Right lung (tissue), 2 donors: ENCODE measurements at regions not wholly inside any gene's neighbourhood (a gene's known extent, or its start where the extent isn't known, plus 50 kb on each side); places are given as distances from the start of the nearest gene placed in this dataset.

ENCODE experiments used
- DNase-seq, 2 donors: peaks; one replicate each; pipeline ENCODE4 v3.0.0-alpha.2; 2013

DNA sequence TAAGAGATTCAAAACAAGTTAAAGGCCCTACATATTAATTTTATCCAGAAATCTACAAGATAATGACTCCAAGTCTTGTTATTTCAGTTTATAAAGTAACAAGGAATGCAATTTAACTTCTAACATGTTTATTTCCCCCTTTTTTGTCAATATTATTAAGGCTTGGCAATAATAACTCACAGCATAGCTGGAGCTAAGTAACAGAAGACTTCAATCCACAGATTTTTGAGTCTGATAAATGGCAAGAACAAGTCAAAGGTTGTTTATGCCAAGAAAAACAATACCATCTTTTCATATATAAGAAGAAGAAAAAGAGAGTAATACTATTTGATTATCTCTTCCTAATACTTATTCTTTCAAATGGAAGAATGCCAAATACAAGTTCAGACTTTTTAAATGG lies 631.0 kb upstream of the CCDC54 start:
- no peak for DNase-seq

DNA sequence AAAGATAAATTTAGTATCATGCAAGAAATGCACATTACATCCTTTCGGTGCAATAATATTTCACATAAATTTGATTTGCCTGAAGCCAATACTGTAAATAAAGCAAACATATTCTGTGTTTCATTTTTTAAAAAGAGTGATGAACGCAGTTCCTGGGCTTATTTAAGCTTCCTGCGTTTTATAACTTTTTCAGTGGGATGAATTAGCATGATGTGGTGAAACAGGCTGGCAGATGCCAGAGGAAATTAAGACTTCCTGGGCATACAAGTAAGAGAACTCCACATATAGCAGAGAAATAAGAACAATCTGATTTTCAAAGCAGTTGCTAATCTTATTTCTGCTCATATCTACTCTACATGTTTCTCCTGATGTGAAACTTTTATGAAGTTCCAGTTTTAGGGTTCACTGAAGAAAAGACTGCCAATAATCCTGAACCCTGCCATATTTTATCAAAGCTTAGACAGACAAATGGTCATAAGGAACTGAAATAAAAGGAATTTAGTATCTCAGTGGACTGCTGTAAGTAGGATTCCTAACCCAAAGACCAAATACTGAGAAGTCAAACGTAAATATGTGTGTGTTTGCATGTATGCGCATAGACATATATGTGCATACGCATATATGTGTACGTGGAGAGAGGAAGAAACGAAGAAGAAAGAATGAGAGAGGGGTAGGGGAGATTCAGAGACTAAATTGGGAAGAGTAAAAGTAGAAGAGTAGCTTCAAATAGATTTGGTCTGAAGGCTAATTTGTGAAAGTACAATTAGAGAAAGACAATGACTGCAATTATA lies 628.6 kb upstream of the CCDC54 start:
- no peak for DNase-seq

DNA sequence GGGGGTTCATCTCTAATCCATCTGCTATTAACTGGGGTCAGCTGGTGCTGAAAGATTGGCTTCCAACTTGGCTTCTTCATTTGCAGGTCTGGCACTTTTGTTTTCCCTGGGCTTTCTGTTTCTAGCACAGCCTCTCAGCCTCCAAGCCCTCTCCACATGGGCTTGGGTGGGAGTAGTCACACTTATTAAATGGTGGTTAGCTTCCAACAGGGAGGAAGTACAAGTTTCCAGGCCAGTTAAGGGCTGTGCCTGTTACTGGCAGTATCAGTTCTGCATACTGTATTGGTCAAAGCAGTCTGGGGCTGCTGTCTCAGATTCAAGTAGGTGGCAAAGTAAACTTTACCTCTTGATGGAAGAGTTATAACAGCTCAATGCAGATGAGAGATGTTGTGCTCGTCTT lies 627.1 kb upstream of the CCDC54 start:
- DNase-seq: no peak

DNA sequence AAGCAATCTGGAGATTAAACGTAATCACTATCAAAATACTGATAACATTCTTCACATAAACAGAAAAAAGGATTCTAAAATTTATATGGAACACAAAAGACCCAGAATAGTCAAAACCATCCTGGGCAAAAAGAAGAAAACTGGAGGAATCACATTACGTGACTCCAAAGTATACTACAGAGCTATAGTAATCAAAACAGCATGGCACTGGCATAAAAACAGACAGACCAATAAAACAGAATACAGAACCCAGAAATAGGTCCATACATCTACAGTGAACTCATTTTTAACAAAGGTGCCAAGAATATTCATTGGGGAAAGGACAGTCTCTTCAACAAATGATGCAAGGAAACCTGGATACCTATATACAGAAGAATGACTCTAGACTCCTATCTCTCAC lies 621.9 kb upstream of the CCDC54 start:
- no peak for DNase-seq

DNA sequence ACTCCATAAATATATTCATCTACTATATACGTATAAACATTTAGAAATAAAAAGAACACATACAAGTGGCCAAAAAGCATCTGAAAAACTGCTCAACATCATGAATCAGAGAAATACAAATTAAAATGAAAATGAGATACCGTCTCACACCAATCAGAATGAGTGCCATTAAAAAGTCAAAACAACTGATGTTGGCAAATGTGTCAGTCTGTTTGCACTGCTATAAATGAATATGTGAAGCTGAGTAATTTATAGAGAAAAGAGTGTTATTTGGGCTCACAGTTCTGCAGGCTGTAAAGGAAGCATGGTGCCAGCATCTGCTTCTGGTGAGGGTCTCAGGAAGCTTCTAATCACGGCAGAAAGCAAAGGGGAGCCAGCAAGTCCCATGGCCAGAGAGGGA lies 620.3 kb upstream of the CCDC54 start:
- no peak for DNase-seq

DNA sequence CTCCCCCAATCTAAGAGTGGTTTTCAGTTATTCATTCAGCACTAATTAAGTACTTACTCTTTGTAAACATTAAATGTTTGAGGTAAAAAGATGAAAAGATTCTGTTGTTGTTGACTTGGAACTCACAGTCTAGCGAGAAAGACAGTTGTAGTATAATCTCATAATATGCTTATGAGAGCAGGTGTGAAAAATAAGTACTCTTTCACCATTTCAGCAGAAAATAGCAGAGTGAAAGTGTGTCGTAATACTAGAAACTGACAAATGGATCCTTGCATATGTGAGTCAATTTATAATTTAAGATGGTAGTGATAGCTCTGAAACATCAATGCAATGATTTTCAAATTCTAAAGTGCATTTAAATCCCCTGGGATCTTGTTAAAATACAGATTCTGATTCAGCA lies 618.8 kb upstream of the CCDC54 start:
- no peak for DNase-seq

DNA sequence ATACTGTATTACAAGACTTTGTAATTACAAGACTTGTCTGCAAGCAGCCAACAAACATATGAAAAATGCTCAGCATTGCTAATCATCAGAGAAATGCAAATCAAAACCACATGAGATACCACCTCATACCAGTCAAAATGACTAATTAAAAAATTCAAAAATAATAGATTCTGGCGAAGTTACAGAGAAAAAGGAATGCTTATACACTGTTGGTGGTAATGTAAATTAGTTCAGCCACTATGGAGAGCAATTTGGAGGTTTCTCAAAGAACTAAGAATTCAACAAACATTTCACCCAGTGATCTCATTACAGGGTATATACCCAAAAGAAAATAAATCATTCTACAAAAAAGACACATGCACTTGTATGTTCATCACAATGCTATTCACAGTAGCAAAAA lies 617.5 kb upstream of the CCDC54 start:
- DNase-seq: no peak

DNA sequence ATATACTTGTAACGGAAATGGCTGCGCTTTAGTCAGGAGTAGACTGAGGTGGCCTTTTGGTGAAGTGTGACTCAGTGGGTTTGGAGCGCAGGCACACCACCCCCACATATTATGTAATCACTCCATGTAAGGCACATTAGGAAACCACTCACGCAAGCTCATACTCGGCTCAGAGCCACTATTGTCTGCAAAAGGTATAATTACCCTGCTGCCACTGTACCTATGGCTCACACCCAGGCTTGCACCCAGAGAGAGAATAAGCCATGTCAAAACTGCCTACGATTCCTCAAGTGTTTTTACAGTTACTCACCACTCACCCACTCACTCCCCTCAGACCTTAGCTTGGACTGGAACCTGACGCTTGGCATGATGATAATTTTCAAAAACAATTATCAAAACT lies 611.9 kb upstream of the CCDC54 start:
- no peak for DNase-seq

DNA sequence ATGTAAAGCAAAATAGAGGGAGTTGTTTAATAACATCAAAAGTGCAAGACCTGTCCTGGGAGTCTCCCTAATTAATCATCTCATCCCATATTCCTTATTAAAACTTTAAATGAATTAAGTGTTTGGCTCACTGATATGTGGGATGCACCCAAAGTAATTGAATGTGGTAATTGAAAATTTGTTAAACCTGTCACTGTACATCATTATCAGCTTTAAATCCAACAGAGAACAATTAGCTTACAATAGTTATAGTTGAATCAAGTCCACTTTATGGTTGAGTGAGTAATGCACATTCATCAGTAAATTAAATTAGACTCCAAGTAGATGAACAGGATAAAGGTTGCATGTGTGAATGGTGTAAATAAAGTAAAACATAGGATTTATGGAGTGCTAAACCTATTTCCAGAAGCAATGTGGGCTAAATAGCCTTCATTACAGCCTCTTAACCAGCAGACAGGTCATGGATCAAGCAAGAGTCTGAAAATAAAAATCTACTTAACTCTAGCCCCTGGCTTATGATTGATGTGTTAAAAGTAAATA lies 608.2 kb upstream of the CCDC54 start:
- no peak for DNase-seq

DNA sequence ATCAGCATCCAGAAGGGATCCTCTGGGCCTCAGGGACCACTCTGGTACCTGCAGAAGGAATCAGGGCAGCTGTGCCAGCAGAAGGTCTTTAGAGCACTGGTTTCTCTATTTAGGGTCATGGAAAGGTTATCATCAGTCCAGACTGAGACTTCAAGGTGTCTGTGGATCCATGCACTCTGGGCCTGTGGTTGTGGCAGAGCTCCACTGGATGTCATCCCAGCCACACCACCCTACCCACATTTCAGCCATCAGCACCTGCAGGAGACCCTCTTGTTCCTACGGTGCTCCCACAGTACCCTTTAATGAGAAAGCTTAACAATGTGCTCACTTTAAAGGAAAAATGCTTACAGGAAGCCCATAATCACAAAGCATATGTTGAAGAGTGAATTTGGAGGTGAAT lies 603.4 kb upstream of the CCDC54 start:
- no peak for DNase-seq

DNA sequence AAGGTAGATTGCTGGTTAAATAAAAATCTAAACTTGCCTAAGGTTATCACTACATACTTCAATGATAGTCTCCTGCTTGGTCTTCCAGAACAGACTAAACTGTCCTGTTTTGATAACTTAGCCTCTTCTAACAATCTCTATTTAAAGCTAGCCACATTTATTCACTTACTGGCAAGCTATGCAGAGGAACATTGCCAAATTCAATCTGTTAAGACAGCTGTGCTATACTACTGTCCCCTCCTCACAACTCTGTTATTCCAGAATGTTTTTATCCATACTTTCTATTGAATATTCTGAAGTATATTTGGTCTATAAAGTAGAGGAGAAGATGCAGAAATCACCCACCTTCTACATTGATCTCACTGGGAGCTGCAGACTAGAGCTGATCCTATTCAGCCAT lies 594.0 kb upstream of the CCDC54 start:
- peak; percentile 11 to 42 for DNase-seq

DNA sequence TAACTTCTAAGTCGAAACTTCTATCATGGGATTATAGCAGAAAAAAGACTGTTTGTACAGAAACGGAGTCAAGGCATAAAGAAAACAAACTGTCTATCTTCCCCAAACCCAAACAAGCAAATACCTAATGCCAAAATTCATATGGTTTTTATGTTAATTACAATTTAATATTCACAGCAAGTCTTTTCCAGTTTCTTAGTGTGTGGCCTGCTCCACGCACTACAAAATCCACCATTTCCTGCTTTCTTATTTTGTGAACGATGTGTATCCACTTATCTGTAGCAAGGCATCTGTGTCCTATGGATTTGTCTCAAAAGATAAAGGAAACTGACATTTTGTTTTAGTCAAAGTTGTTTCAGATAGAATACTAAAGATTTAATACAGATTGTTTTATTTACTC lies 588.0 kb upstream of the CCDC54 start:
- DNase-seq: no peak

DNA sequence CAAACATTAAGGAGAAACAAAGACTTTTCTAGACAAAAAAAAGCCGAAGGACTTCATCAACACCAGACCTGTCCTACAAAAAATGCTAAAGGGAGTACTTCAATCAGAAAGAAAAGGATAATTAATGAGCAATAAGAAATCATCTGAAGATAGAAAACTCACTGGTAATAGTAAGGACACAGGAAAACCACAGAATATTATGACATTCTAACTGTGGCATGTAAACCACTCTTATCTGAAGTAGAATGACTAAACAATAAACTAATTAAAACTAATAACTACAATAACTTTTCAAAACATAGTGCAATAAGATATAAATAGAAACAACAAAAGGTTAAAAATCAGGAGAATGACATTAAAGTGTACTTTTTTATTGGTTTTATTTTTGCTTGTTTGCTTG lies 584.5 kb upstream of the CCDC54 start:
- DNase-seq: no peak

DNA sequence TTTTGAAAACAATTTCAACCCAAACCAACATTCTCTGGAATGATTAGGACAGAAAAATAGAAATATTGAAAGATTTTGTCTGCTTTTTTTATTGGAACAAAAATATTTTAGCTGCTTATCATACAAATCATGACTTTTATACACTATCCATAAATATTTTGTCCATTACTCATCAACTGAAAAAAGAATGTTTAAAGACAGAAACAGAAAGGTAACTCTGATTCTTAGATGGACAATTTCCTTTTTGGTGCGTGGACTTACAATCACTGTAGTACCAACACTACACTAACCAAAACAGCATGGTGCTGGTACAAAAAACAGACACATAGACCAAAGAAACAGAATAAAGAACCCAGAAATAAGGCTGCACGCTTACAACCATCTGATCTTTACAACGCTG lies 582.8 kb upstream of the CCDC54 start:
- no peak for DNase-seq

DNA sequence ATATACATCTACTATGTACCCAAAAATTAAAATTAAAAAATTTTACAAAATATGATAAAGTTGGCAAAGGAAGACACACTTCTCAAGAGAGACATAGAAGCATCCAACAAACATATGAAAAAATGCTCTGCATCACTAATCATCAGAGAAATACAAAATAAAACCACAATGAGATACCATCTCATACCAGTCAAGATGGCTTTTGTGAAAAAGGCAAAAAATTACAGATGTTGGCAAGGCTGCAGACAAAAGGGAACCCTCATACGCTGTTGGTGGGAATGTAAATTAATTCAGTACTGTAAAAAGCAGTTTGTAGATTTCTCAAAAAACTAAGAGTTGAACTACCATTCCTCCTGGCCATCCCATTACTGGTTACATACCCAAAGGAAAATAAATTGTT lies 581.7 kb upstream of the CCDC54 start:
- DNase-seq: no peak

DNA sequence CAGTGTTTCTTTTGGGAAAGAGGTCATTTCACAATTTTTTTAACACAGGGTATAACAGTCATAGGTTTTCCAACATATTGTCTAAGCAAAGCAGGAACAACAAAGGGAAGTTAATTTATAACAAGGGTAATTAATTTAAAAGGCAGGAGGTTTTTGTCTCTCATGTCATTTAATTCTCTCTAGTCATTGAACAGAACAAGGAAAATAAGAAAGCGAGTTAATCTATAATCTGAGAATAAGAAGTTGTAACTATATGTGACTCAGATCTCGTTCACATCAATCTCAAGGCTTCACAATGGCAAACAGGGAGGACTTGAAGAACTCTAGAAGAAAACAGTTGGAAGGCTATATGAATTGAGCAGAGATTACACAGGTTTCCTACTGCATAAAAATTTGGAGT lies 579.8 kb upstream of the CCDC54 start:
- DNase-seq: no peak

DNA sequence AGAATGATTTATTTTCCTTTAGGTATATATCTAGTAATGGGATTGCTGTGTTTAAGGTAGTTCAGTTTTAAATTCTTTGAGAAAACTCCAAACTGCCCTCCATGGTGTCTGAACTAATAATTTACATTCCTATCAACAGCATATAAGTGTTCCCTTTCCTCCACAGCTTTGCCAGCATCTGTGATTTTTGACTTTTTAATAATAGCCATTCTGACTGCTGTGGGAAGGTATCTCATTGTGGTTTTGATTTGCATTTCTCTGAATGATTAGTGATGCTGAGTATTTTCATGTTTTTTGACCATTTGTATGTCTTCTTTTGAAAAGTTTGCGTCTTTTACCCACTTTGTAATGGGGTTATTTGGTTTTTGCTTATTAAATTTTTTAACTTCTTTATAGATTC lies 571.6 kb upstream of the CCDC54 start:
- no peak for DNase-seq

DNA sequence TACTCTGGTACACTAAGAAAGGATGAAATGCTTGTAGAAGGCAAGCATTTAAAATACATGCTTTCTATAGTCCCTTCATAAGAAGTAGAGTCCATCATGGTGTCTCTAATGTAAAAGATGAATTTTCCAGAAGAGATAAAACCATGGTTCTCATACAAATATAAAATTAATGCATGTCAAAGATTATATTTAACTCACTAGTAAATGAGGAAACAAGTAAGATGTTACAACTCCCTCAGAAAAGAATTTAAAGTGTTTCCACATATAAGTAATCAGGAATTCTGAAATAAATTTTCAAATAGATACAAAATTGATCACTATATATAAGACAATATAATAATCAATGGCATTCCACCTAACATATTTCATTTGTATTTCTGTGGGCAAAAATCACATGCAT lies 570.3 kb upstream of the CCDC54 start:
- DNase-seq: no peak

DNA sequence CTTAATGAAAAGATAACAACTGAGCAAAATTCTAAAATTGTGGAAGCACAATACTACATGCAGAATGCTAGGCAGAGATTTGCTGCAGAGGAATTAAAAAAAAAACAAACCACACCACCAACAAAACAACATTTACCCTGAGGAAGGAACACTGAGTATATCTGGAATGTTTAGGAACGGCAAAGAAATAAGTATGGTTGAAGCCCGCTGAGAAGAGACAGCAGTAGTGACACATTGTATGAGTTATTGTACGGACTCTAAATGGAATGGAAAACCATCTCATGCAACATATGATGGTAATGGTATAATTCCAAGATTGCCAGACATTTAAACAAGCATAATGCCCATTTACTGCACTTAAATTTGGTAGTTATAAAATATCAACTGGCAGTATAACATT lies 568.2 kb upstream of the CCDC54 start:
- no peak for DNase-seq

DNA sequence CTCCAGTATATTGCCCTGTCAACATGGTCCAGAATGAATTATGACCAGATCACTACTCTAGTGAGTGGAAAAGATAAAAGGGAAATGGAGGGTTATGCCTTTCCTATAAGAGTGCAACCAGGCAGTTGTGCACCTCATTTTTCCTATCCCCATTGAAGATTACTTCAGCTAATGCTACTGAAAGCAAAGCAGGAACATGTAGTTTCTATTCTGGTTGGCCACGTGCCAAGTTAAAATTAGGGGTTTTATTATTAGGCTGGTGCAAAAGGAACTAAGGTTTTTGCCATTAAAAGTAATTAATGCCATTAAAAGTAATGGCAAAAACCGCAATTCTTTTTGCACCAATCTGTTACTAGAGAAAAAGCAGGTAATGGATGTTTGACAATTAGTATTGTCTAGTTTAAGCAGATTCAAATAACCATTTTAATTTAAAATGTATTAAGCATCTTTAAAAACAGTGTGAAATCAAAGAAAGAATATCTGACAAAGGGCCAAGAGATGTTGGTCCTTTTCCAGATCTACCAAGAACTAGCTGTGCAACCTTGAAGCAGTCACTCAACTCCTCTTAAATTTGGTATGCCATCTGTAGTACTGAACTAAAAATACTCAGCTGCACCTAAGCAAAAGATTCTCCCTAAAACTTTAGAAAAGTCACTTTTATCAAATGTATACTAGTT lies 567.5 kb upstream of the CCDC54 start:
- DNase-seq: peak in 1 of 2 donors; percentile 25

DNA sequence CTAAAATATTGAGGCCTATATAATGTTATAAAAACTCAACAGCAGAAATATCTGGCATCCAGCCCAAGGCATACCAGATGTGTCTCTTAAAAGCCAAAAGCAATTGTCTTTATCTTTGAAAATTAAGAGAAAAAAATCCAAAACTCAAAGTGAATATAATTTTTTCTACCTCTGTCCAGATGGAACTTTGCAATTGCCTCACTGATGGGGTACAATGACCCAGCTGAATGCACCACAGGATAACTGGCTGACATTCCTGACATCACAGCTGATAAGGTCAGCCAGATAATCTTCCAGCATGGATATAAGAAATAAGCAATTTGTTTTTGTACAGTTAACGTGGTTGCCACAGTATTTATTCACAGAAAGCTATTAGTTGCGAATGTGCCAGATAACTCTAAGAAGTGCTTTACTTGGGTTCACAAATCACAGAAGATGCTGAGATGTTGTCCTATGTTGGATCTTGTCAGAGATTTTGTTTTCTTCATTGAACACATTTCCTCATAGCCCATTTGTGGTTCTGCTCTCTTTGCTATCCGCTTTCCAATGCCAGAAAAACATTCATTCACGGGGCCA lies 566.9 kb upstream of the CCDC54 start:
- peak; percentile 58 to 65 for DNase-seq

DNA sequence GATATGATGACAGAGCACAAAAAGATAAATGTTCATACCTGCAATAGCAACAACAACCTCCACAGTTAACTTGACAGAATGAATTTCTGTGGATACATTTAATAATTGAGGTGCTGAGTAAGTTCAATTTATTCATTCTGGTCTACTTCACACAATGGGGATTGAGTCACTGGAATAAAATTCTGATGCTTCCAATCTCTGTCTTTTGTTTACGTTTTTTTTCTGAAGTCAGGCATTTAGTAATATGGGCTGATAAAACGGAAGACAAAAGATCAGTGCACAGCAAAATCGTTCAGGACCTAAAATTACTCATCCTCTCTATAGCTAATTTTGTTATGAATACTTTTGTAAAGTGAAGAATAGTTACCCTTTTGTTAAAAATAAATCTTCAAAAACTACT lies 565.9 kb upstream of the CCDC54 start:
- DNase-seq: no peak

DNA sequence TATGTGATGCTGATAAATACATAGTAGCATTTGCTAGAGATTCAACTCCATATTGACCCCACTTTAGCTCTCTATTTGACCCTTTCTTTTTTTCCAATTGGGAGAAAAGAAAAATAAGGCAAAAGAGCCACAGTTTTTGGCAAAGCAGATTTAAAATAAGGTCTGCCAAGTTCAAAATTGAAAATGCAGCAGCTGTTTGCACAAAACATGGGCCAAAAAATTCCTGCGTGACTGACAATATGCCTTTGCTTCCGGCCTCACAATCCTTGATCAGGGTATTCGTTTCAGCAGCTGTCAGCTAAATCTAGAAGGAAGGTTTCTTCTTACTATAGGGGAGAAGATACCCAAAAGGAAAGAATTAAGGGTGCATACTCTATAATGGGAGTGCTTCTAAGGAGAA lies 563.5 kb upstream of the CCDC54 start:
- DNase-seq: peak; percentile 54 to 58
